ENCODE measurements at regions not wholly inside any gene's neighbourhood (a gene's known extent, or its start where the extent isn't known, plus 50 kb on each side); places are given as distances from the start of the nearest gene placed in this dataset.

DNA sequence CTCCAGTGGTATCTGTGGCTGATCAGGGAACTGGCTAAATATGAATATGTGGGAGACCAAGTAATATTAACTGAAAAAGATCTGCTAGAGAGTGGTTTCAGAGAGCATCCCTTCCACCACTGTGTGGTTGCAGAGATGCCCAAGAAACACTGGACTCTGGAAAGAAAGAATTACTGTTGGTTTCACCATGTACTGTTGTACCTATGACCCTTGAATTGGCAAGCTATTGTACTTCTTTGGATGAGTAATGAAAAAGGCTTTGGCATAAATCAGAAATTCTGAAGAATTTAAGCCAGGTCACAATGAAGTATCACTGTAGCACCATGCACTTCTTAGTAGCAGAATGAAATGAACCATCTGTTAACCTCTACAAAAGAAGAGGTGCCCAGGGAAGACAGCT, 134.4 kb upstream of the INTU start:
- Histone ChIP-seq H3K9me3 (no peaks in the 10 kb centered on the region), H3K4me1 (no peaks in the 10 kb centered on the region), H3K4me3 (no peak overlapping the region), H3K27me3 (ENCODE audit: insufficient read depth in 3 of 3, low read length in 2 of 3) (no peaks in the 10 kb centered on the region), H3K36me3 (ENCODE audit: insufficient read depth in 1 of 2, low read depth in 1 of 2) (no peaks in the 10 kb centered on the region), H3K27ac (no peak overlapping the region)
- DNase-seq (no peak), ATAC-seq (no peak)
- intact Hi-C loops (cut with DNase I), result no loop called here
- TF ChIP-seq, protein P1, sequence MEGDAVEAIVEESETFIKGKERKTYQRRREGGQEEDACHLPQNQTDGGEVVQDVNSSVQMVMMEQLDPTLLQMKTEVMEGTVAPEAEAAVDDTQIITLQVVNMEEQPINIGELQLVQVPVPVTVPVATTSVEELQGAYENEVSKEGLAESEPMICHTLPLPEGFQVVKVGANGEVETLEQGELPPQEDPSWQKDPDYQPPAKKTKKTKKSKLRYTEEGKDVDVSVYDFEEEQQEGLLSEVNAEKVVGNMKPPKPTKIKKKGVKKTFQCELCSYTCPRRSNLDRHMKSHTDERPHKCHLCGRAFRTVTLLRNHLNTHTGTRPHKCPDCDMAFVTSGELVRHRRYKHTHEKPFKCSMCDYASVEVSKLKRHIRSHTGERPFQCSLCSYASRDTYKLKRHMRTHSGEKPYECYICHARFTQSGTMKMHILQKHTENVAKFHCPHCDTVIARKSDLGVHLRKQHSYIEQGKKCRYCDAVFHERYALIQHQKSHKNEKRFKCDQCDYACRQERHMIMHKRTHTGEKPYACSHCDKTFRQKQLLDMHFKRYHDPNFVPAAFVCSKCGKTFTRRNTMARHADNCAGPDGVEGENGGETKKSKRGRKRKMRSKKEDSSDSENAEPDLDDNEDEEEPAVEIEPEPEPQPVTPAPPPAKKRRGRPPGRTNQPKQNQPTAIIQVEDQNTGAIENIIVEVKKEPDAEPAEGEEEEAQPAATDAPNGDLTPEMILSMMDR (IDR thresholded peaks at IDR 0.05), result no peak

DNA sequence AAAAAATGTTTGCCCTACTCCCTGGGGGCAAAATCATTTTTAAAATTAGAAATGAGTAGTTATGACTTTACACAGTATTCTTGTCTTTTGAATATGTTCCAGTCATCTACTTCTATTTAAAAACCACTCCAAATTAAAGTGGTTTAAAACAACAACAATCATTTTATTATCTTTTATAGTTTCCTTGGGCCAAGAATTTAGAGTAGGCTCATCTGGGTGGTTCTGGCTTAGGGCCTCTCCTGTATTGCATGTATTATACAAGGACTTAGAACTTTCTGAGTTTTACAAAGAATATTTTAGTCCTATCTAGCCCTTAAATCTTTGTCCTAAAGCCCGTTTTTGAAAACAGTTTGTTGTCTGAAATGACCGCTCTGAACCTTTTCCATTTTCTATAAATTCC, 132.5 kb upstream of the INTU start:
- no peak for DNase-seq
- Histone ChIP-seq H3K27ac (no peak overlapping the region), H3K36me3 (ENCODE audit: insufficient read depth in 1 of 2, low read depth in 1 of 2) (no peaks in the 10 kb centered on the region), H3K9me3 (no peaks in the 10 kb centered on the region), H3K27me3 (ENCODE audit: insufficient read depth in 3 of 3, low read length in 2 of 3) (no peaks in the 10 kb centered on the region), H3K4me1 (no peaks in the 10 kb centered on the region), H3K4me3 (no peak overlapping the region)
- TF ChIP-seq, protein P1 (IDR thresholded peaks at IDR 0.05), result no peak
- intact Hi-C loops (cut with DNase I), result no loop called here
- no peak for ATAC-seq
- 77 to 85% (median 81%) methylated on average over 2 of the region's 2 CpGs for WGBS, 3 donors

DNA sequence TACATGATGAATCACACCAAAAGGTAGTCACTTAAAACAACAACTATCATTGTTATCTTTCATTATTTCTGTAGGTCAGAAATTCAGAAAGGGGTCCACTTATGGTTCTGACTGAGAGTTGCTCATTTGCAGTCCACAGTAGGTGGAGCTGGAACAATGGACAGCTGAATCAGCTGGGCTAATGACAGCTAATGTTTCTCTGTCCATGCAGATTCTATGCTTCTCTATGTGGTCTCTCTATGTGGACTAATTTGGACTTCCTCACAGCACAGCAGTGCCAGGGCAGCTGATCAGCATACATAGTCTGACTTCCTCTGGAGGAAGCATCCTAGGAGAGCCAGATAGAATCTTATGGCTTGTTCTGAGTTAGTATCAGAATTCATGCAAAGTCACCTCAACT, 131.7 kb upstream of the INTU start:
- no peak overlapping the region for H3K27ac ChIP-seq
- no peaks in the 10 kb centered on the region for H3K9me3 ChIP-seq
- ATAC-seq, result no peak
- no peak overlapping the region for H3K4me3 ChIP-seq
- no peaks in the 10 kb centered on the region for H3K27me3 ChIP-seq (ENCODE audit: insufficient read depth in 3 of 3, low read length in 2 of 3)
- intact Hi-C loops (cut with DNase I), result no loop called here
- no peak for DNase-seq
- H3K4me1 ChIP-seq, result no peaks in the 10 kb centered on the region
- TF ChIP-seq, protein P1 (IDR thresholded peaks at IDR 0.05), result no peak
- no peaks in the 10 kb centered on the region for H3K36me3 ChIP-seq (ENCODE audit: insufficient read depth in 1 of 2, low read depth in 1 of 2)

- Histone ChIP-seq H3K36me3 (ENCODE audit: insufficient read depth in 1 of 2, low read depth in 1 of 2) (no peaks in the 10 kb centered on the region), H3K27me3 (ENCODE audit: insufficient read depth in 3 of 3, low read length in 2 of 3) (no peaks in the 10 kb centered on the region), H3K9me3 (no peaks in the 10 kb centered on the region), H3K4me1 (no peaks in the 10 kb centered on the region), H3K27ac (no peak overlapping the region), H3K4me3 (no peak overlapping the region)
- intact Hi-C loops (cut with DNase I), result no loop called here
- ATAC-seq, result no peak
- WGBS, 3 donors, result 76 to 77% (median 77%) methylated on average over 2 of the region's 2 CpGs
- no peak for DNase-seq
- TF ChIP-seq, protein P1 (IDR thresholded peaks at IDR 0.05), result no peak
Observed at GRCh38 chr4:127503111-127503510, 129.6 kb upstream of the INTU start.

- DNase-seq (no peak), ATAC-seq (no peak)
- no peaks in the 10 kb centered on the region for H3K27me3 ChIP-seq (ENCODE audit: insufficient read depth in 3 of 3, low read length in 2 of 3)
- no peaks in the 10 kb centered on the region for H3K36me3 ChIP-seq (ENCODE audit: insufficient read depth in 1 of 2, low read depth in 1 of 2)
- no peak overlapping the region for H3K27ac ChIP-seq
- H3K4me3 ChIP-seq, result no peak overlapping the region
- no peaks in the 10 kb centered on the region for H3K9me3 ChIP-seq
- 1 to 13% (median 8%) methylated on average over 1 of the region's 1 CpG for WGBS, 3 donors
- intact Hi-C loops (cut with DNase I), result no loop called here
- TF ChIP-seq, protein P1 (IDR thresholded peaks at IDR 0.05), result no peak
- H3K4me1 ChIP-seq, result no peaks in the 10 kb centered on the region
Observed at GRCh38 chr4:127505203-127505602, 127.6 kb upstream of the INTU start.

Data from psoas muscle (tissue), 7 donors.